ENCODE measurements at regions not wholly inside any gene's neighbourhood (a gene's known extent, or its start where the extent isn't known, plus 50 kb on each side); places are given as distances from the start of the nearest gene placed in this dataset.

GRCh38 chr6:4449409-4449808, 314.0 kb upstream of the ECI2 start:
- DNase-seq (ENCODE audit: low read depth): peak; percentile 48
- Histone ChIP-seq H3K36me3 (ENCODE audit: control insufficient read depth, insufficient read depth, low read length) (no peaks in the 10 kb centered on the region), H3K27me3 (ENCODE audit: control insufficient read depth, insufficient read depth, low read length) (no peaks in the 10 kb centered on the region), H3K4me3 (ENCODE audit: low read depth, low read length) (no peak overlapping the region)
- no peak for FAIRE-seq
- no peak for TF ChIP-seq CTCF (IDR thresholded peaks at IDR 0.05; ENCODE audit: insufficient read depth, low read length, severe bottlenecking)

- TF ChIP-seq CTCF (IDR thresholded peaks at IDR 0.05; ENCODE audit: insufficient read depth, low read length, severe bottlenecking): no peak
- Histone ChIP-seq H3K4me3 (ENCODE audit: low read depth, low read length) (no peak overlapping the region), H3K36me3 (ENCODE audit: control insufficient read depth, insufficient read depth, low read length) (no peaks in the 10 kb centered on the region), H3K27me3 (ENCODE audit: control insufficient read depth, insufficient read depth, low read length) (no peaks in the 10 kb centered on the region)
- no peak for FAIRE-seq
- DNase-seq (ENCODE audit: low read depth): no peak
These were observed 313.5 kb upstream of the ECI2 start for GRCh38 chr6:4448841-4449240.

GRCh38 chr6:4447639-4448330, 312.4 kb upstream of the ECI2 start:
- FAIRE-seq (no peak), DNase-seq (ENCODE audit: low read depth) (no peak)
- Histone ChIP-seq H3K27me3 (ENCODE audit: control insufficient read depth, insufficient read depth, low read length) (no peaks in the 10 kb centered on the region), H3K4me3 (ENCODE audit: low read depth, low read length) (no peak overlapping the region), H3K36me3 (ENCODE audit: control insufficient read depth, insufficient read depth, low read length) (no peaks in the 10 kb centered on the region)
- TF ChIP-seq CTCF (IDR thresholded peaks at IDR 0.05; ENCODE audit: insufficient read depth, low read length, severe bottlenecking): no peak

GRCh38 chr6:4446982-4447381, 311.6 kb upstream of the ECI2 start:
- Histone ChIP-seq H3K27me3 (ENCODE audit: control insufficient read depth, insufficient read depth, low read length) (no peaks in the 10 kb centered on the region), H3K36me3 (ENCODE audit: control insufficient read depth, insufficient read depth, low read length) (no peaks in the 10 kb centered on the region), H3K4me3 (ENCODE audit: low read depth, low read length) (no peak overlapping the region)
- FAIRE-seq (no peak), DNase-seq (ENCODE audit: low read depth) (no peak)
- no peak for TF ChIP-seq CTCF (IDR thresholded peaks at IDR 0.05; ENCODE audit: insufficient read depth, low read length, severe bottlenecking)

GRCh38 chr6:4441981-4442434, 306.6 kb upstream of the ECI2 start:
- H3K4me3 ChIP-seq (ENCODE audit: low read depth, low read length): no peak overlapping the region
- DNase-seq (ENCODE audit: low read depth) (peak; percentile 53), FAIRE-seq (no peak)
- no peak for TF ChIP-seq CTCF (IDR thresholded peaks at IDR 0.05; ENCODE audit: insufficient read depth, low read length, severe bottlenecking)
- no peaks in the 10 kb centered on the region for H3K27me3 ChIP-seq (ENCODE audit: control insufficient read depth, insufficient read depth, low read length)
- no peaks in the 10 kb centered on the region for H3K36me3 ChIP-seq (ENCODE audit: control insufficient read depth, insufficient read depth, low read length)

GRCh38 chr6:4439159-4439558, 303.8 kb upstream of the ECI2 start:
- H3K27me3 ChIP-seq (ENCODE audit: control insufficient read depth, insufficient read depth, low read length): no peaks in the 10 kb centered on the region
- FAIRE-seq (no peak), DNase-seq (ENCODE audit: low read depth) (no peak)
- no peak overlapping the region for H3K4me3 ChIP-seq (ENCODE audit: low read depth, low read length)
- no peaks in the 10 kb centered on the region for H3K36me3 ChIP-seq (ENCODE audit: control insufficient read depth, insufficient read depth, low read length)
- no peak for TF ChIP-seq CTCF (IDR thresholded peaks at IDR 0.05; ENCODE audit: insufficient read depth, low read length, severe bottlenecking)

Measured in bronchial epithelial cell (primary cell).